H1 (cell line): ENCODE measurements at regions not wholly inside any gene's neighbourhood (a gene's known extent, or its start where the extent isn't known, plus 50 kb on each side); places are given as distances from the start of the nearest gene placed in this dataset.

ENCODE experiments used
- CTCF ChIA-PET: fragments of 300-600 bp; sonication (Branson Sonifier 250); formaldehyde crosslinking; loops from one replicate; lab custom pipeline; 2021; ENCODE audit not compliant: partially characterized antibody; lab: Charles Lee
- POLR2A ChIA-PET: fragments of 300-600 bp; sonication (Branson Sonifier 250); formaldehyde crosslinking; loops from one replicate; lab custom pipeline; 2021; ENCODE audit warnings: inconsistent platforms; ENCODE audit not compliant: partially characterized antibody; lab: Charles Lee
- DNase-seq, 2 experiments: peaks; one replicate each; pipeline versions ENCODE4 v3.0.0 to v3.0.0-alpha.2; 2010 to 2022; ENCODE audit warnings: low spot score in 2 of 2, low read depth in 1 of 2, mixed read lengths in 1 of 2
- FAIRE-seq: peaks from 2 replicates; lab custom pipeline; 2011; peaks lifted over from hg19 to GRCh38; lab: Jason Lieb, UNC
- H2AFZ ChIP-seq: 2 replicates; pipeline ENCODE4 v1.8.1; 2012; ENCODE audit warnings: low read length, inconsistent platforms
- H2AK5ac ChIP-seq: 2 replicates; pipeline ENCODE4 v1.6.1; 2013; ENCODE audit warnings: low read depth, low read length
- H2BK120ac ChIP-seq: replicated peaks from 2 replicates; pipeline ENCODE3; 2013; ENCODE audit warnings: low read depth, low read length, inconsistent platforms
- H2BK12ac ChIP-seq: 2 replicates; pipeline ENCODE4 v1.6.1; 2013; ENCODE audit warnings: low read depth, low read length
- H2BK15ac ChIP-seq: 2 replicates; pipeline ENCODE4 v1.6.1; 2013; ENCODE audit warnings: low read length
- H2BK20ac ChIP-seq: 2 replicates; pipeline ENCODE4 v1.6.1; 2013; ENCODE audit warnings: low read length
- H2BK5ac ChIP-seq: 2 replicates; pipeline ENCODE4 v1.6.1; 2013; ENCODE audit warnings: low read depth, low read length
- H3K14ac ChIP-seq: 2 replicates; pipeline ENCODE4 v1.6.1; 2013; ENCODE audit warnings: inconsistent platforms; ENCODE audit not compliant: insufficient read length
- H3K18ac ChIP-seq: 2 replicates; pipeline ENCODE4 v1.6.1; 2013; ENCODE audit warnings: low read length; ENCODE audit errors: extremely low read depth
- H3K23ac ChIP-seq: 2 replicates; pipeline ENCODE4 v1.6.1; 2013; ENCODE audit warnings: inconsistent platforms; ENCODE audit not compliant: insufficient read length
- H3K23me2 ChIP-seq: 2 replicates; pipeline ENCODE4 v1.6.1; 2013; ENCODE audit warnings: low read depth, low read length
- H3K27ac ChIP-seq: 2 replicates; pipeline ENCODE4 v1.6.1; 2011; ENCODE audit warnings: low read depth, low read length, inconsistent platforms
- H3K27me3 ChIP-seq, 4 experiments: replicated peaks in 1 of 4; 1 replicate in 1 of 4; 2 replicates in 3 of 4; pipeline versions ENCODE4 v1.6.1 to v1.8.1; 2011 to 2013; ENCODE audit warnings: low read length in 3 of 4, mild to moderate bottlenecking in 3 of 4, inconsistent platforms in 2 of 4, mixed read lengths in 2 of 4, moderate library complexity in 1 of 4; ENCODE audit not compliant: control insufficient read depth in 3 of 4, insufficient read depth in 3 of 4; ENCODE audit errors: extremely low read depth in 1 of 4
- H3K36me3 ChIP-seq, 4 experiments: 2 replicates each; pipeline versions ENCODE4 v1.6.1 to v1.8.1; 2011 to 2013; ENCODE audit warnings: mild to moderate bottlenecking in 4 of 4, low read length in 3 of 4, moderate library complexity in 2 of 4, control low read depth in 1 of 4, inconsistent platforms in 1 of 4; ENCODE audit not compliant: insufficient read depth in 4 of 4, control insufficient read depth in 2 of 4
- H3K4ac ChIP-seq: replicated peaks from 2 replicates; pipeline ENCODE3; 2013; ENCODE audit warnings: low read length, low read depth, mixed read lengths, inconsistent platforms; ENCODE audit not compliant: insufficient read length
- H3K4me1 ChIP-seq, 4 experiments: replicated peaks in 1 of 4; 1 replicate in 1 of 4; 2 replicates in 3 of 4; pipeline versions ENCODE4 v1.6.1 to v1.8.1; 2011 to 2013; ENCODE audit warnings: low read length in 3 of 4, inconsistent platforms in 2 of 4, mixed read lengths in 1 of 4; ENCODE audit not compliant: insufficient read depth in 4 of 4, control insufficient read depth in 3 of 4
- H3K4me2 ChIP-seq, 2 experiments: 2 replicates each; pipeline versions ENCODE4 v1.6.1 to v1.8.1; 2011 to 2013; ENCODE audit warnings: low read depth in 2 of 2, low read length in 2 of 2, control low read depth in 1 of 2, inconsistent platforms in 1 of 2, mild to moderate bottlenecking in 1 of 2; ENCODE audit not compliant: insufficient read depth in 1 of 2
- H3K4me3 ChIP-seq, 4 experiments: fragments of 200-600, 300-600 bp in 1 of 4; sonication (generic), shearing (Covaris generic), sonication (Bioruptor Twin) in 1 of 4; 2 replicates each; pipeline versions ENCODE4 v1.5.1 to v1.8.1; 2011 to 2016; ENCODE audit warnings: low read length in 4 of 4, low read depth in 3 of 4, control low read depth in 2 of 4, inconsistent platforms in 2 of 4, mild to moderate bottlenecking in 2 of 4, mixed read lengths in 1 of 4, moderate library complexity in 1 of 4; ENCODE audit not compliant: insufficient read depth in 2 of 4; ENCODE audit errors: extremely low read depth in 1 of 4
- H3K56ac ChIP-seq: replicated peaks from 2 replicates; pipeline ENCODE3; 2013; ENCODE audit warnings: low read depth, mild to moderate bottlenecking, mixed read lengths, low read length, inconsistent platforms; ENCODE audit not compliant: insufficient read length
- H3K79me1 ChIP-seq: 2 replicates; pipeline ENCODE4 v1.6.1; 2013; ENCODE audit warnings: low read depth, low read length, control low read depth
- H3K79me2 ChIP-seq, 2 experiments: 2 replicates each; pipeline versions ENCODE4 v1.6.1 to v1.8.1; 2012 to 2013; ENCODE audit warnings: low read length in 2 of 2, mild to moderate bottlenecking in 2 of 2, inconsistent platforms in 1 of 2; ENCODE audit not compliant: insufficient read depth in 2 of 2, control insufficient read depth in 1 of 2
- H3K9ac ChIP-seq, 4 experiments: replicated peaks in 1 of 4; 1 replicate in 1 of 4; 2 replicates in 3 of 4; pipeline versions ENCODE4 v1.6.1 to v1.8.1; 2011 to 2013; ENCODE audit warnings: low read depth in 3 of 4, low read length in 3 of 4, control low read depth in 2 of 4, mild to moderate bottlenecking in 2 of 4, moderate library complexity in 2 of 4, inconsistent platforms in 1 of 4; ENCODE audit errors: extremely low read depth in 1 of 4
- H3K9me3 ChIP-seq, 2 experiments: 2 replicates each; pipeline versions ENCODE4 v1.6.1 to v1.8.1; 2012 to 2013; ENCODE audit warnings: mild to moderate bottlenecking in 2 of 2, moderate library complexity in 2 of 2, control low read depth in 1 of 2, inconsistent platforms in 1 of 2, low read depth in 1 of 2, low read length in 1 of 2, mixed read lengths in 1 of 2; ENCODE audit not compliant: insufficient read depth in 2 of 2
- H4K20me1 ChIP-seq, 2 experiments: replicated peaks in 1 of 2; 2 replicates each; pipeline versions ENCODE3 to v1.8.1; 2011 to 2013; ENCODE audit warnings: inconsistent platforms in 2 of 2, low read length in 2 of 2, mild to moderate bottlenecking in 1 of 2; ENCODE audit not compliant: insufficient read depth in 2 of 2, control insufficient read depth in 1 of 2
- H4K5ac ChIP-seq: 2 replicates; pipeline ENCODE4 v1.6.1; 2013; ENCODE audit warnings: low read length, low read depth, mixed read lengths, inconsistent platforms; ENCODE audit not compliant: insufficient read length
- H4K8ac ChIP-seq: 2 replicates; pipeline ENCODE4 v1.8.0; 2013; ENCODE audit warnings: mild to moderate bottlenecking, moderate library complexity, low read length, inconsistent platforms; ENCODE audit not compliant: insufficient read depth; ENCODE audit errors: extremely low read depth
- H4K91ac ChIP-seq: replicated peaks from 2 replicates; pipeline ENCODE3; 2013; ENCODE audit warnings: low read length, mixed read lengths, inconsistent platforms; ENCODE audit not compliant: insufficient read length
- EZH2 ChIP-seq: fragments of 200-600 bp; sonication (generic); IDR thresholded peaks from 2 replicates; pipeline ENCODE4 v1.7.1; 2012; ENCODE audit warnings: low read depth, mild to moderate bottlenecking, moderate library complexity, low read length, inconsistent platforms; ENCODE audit not compliant: severe bottlenecking
- GTF2F1 ChIP-seq: IDR thresholded peaks from 2 replicates; pipeline ENCODE4 v1.6.1; 2012; ENCODE audit warnings: low read depth, low read length, improper control_type of control experiment, borderline replicate concordance
- KDM5A ChIP-seq: fragments of 200-600 bp; IDR thresholded peaks from 2 replicates; pipeline ENCODE4 v1.7.1; 2012; ENCODE audit warnings: mild to moderate bottlenecking, low read length, inconsistent platforms, mixed read lengths
- MAFK ChIP-seq: IDR thresholded peaks from 2 replicates; pipeline ENCODE4 v1.6.1; 2012; ENCODE audit warnings: low read depth, mild to moderate bottlenecking, improper control_type of control experiment, low read length
- TAF7 ChIP-seq: optimal IDR thresholded peaks from 2 replicates; pipeline ENCODE3; 2011; ENCODE audit warnings: low read depth, mild to moderate bottlenecking, inconsistent platforms, low read length, moderate library complexity, borderline replicate concordance
- TBP ChIP-seq: IDR thresholded peaks from 2 replicates; pipeline ENCODE4 v1.6.1; 2011; ENCODE audit warnings: low read depth, low read length, improper control_type of control experiment
- TEAD4 ChIP-seq: IDR thresholded peaks from 2 replicates; pipeline ENCODE4 v1.6.1; 2012; ENCODE audit warnings: low read depth, low read length, inconsistent platforms, mixed read lengths
- YY1 ChIP-seq: IDR thresholded peaks from 2 replicates; pipeline ENCODE4 v1.6.1; 2011; ENCODE audit warnings: low read depth, mild to moderate bottlenecking, low read length
- WGBS, 2 experiments: shearing (Covaris generic) in 1 of 2; methylation state at CpG; one replicate each; pipeline versions ENCODE4 v1.1.6 to v1.1.7; 2013 to 2015; ENCODE audit warnings: low lambda C conversion rate in 2 of 2, mixed read lengths in 2 of 2, inconsistent platforms in 1 of 2, low coverage in 1 of 2, missing lambda C conversion rate in 1 of 2; ENCODE audit not compliant: insufficient replicate concordance in 2 of 2, insufficient coverage in 1 of 2, insufficient read length in 1 of 2; ENCODE audit errors: extremely low coverage in 1 of 2, missing lambda C conversion rate in 1 of 2; 5-methylcytosine and 5-hydroxymethylcytosine counted together

GRCh38 chr7:72524037-72524436 is 111.9 kb upstream of the CALN1 start:
- H3K9me3 ChIP-seq = no peaks in the 10 kb centered on the region
- no peaks in the 10 kb centered on the region for H3K36me3 ChIP-seq
- H2BK120ac ChIP-seq = no peak overlapping the region
- no peaks in the 10 kb centered on the region for H3K79me1 ChIP-seq
- H4K5ac ChIP-seq = no peak overlapping the region
- no peaks in the 10 kb centered on the region; a peak in 1 of 7 replicates for H3K4me1 ChIP-seq
- CTCF ChIA-PET = interaction anchor here (0.6 to 1.6 kb wide), 2 partner anchors 29 to 107 kb away, joined by 4 to 6 read pairs; no protein-coding TSS in a partner anchor
- H3K27me3 ChIP-seq = no peaks in the 10 kb centered on the region
- H3K4me3 ChIP-seq = no peak overlapping the region
- no peak overlapping the region for H4K8ac ChIP-seq
- no peak for DNase-seq
- H3K56ac ChIP-seq = no peak overlapping the region
- WGBS, 2 experiments = 90% methylated on average over 2 of the region's 2 CpGs; no CpG with 5 or more reads in 1 of the 2 experiments
- TF ChIP-seq KDM5A (no peak), TBP (no peak), MAFK (no peak), YY1 (no peak), TEAD4 (no peak), EZH2 (no peak), GTF2F1 (no peak), TAF7 (no peak)
- TF ChIP-seq, all 59 proteins: peak for 0
- H3K4ac ChIP-seq = no peak overlapping the region
- no peak overlapping the region for H2AFZ ChIP-seq
- no peak overlapping the region for H3K18ac ChIP-seq
- H3K79me2 ChIP-seq = no peaks in the 10 kb centered on the region
- no peak overlapping the region for H3K4me2 ChIP-seq
- POLR2A ChIA-PET = no interaction called here
- no peak overlapping the region for H3K23ac ChIP-seq
- no peak overlapping the region for H3K14ac ChIP-seq
- no peak overlapping the region; the same call in 1 of the 2 replicates for H2BK15ac ChIP-seq
- H2BK12ac ChIP-seq = no peak overlapping the region
- no peaks in the 10 kb centered on the region for H4K20me1 ChIP-seq
- no peak overlapping the region for H3K9ac ChIP-seq
- no peak for FAIRE-seq
- no peak overlapping the region for H2BK5ac ChIP-seq
- H2AK5ac ChIP-seq = no peak overlapping the region
- peak overlapping the region; percentile 40 for H4K91ac ChIP-seq
- no peaks in the 10 kb centered on the region for H3K23me2 ChIP-seq
- H3K27ac ChIP-seq = no peak overlapping the region
- H2BK20ac ChIP-seq = no peak overlapping the region
